GM13977 (cell line): ENCODE measurements at regions not wholly inside any gene's neighbourhood (a gene's known extent, or its start where the extent isn't known, plus 50 kb on each side); places are given as distances from the start of the nearest gene placed in this dataset.

Experiments
- DNase-seq: peaks from one replicate; pipeline ENCODE4 v3.0.0; 2012; ENCODE audit warnings: low spot score
- CTCF ChIP-seq: IDR thresholded peaks from 2 replicates; pipeline ENCODE4 v1.5.1; 2012; ENCODE audit warnings: mild to moderate bottlenecking, control low read depth; ENCODE audit not compliant: insufficient read depth; ENCODE audit errors: extremely low read depth, missing control alignments
- in situ Hi-C: fragments of 300-500 bp; cut with MboI; formaldehyde crosslinking; loops from one replicate; pipeline ENCODE4 v1.12.0; 2022; ENCODE audit warnings: low sequenced_read_pairs, low pct_unique_long_range_greater_than_20kb, mixed read lengths, inconsistent platforms; ENCODE audit not compliant: unreplicated experiment

- DNase-seq: no peak
- no peak for TF ChIP-seq CTCF
- in situ Hi-C loops: no loop called here
Observed at GRCh38 chr15:36370731-36371112, 208.7 kb upstream of the CDIN1 start.

GRCh38 chr15:36371509-36371908, 207.9 kb upstream of the CDIN1 start:
- DNase-seq: no peak
- TF ChIP-seq CTCF: no peak
- in situ Hi-C loops: no loop called here

GRCh38 chr15:36372968-36373367, 206.5 kb upstream of the CDIN1 start:
- no peak for TF ChIP-seq CTCF
- DNase-seq: no peak
- in situ Hi-C loops: no loop called here

- DNase-seq: no peak
- TF ChIP-seq CTCF: no peak
- in situ Hi-C loops: no loop called here
Observed at GRCh38 chr15:36373550-36373949, 205.9 kb upstream of the CDIN1 start.

GRCh38 chr15:36389107-36389506, 190.3 kb upstream of the CDIN1 start:
- no peak for DNase-seq
- TF ChIP-seq CTCF: no peak
- in situ Hi-C loops: no loop called here

GRCh38 chr15:36390491-36390890, 188.9 kb upstream of the CDIN1 start:
- in situ Hi-C loops: no loop called here
- no peak for DNase-seq

More at GRCh38 chr15:36390491-36390890, 188.9 kb upstream of the CDIN1 start:
- no peak for TF ChIP-seq CTCF
